ENCODE measurements at regions not wholly inside any gene's neighbourhood (a gene's known extent, or its start where the extent isn't known, plus 50 kb on each side); places are given as distances from the start of the nearest gene placed in this dataset.

GRCh38 chr17:53134548-53134947, 688.2 kb upstream of the KIF2B start:
- Histone ChIP-seq H3K27me3 (ENCODE audit: control insufficient read depth in 1 of 2, insufficient read depth in 1 of 2, low read length in 2 of 2) (no peaks in the 10 kb centered on the region), H2AK5ac (ENCODE audit: low read length, severe bottlenecking) (no peak overlapping the region), H4K91ac (ENCODE audit: low read length) (no peak overlapping the region), H3K27ac (ENCODE audit: low read length, poor library complexity, severe bottlenecking) (no peak overlapping the region), H3K4me3 (ENCODE audit: insufficient read depth in 1 of 2, low read depth in 1 of 2, low read length in 2 of 2) (no peak overlapping the region), H3K36me3 (ENCODE audit: control insufficient read depth in 1 of 2, insufficient read depth in 2 of 2, low read depth in 1 of 2, low read length in 2 of 2) (no peaks in the 10 kb centered on the region), H3K18ac (ENCODE audit: low read depth in 1 of 2, low read length in 2 of 2) (no peak overlapping the region), H3K14ac (ENCODE audit: low read length in 2 of 2) (no peak overlapping the region), H4K8ac (ENCODE audit: low read length) (no peak overlapping the region), H3K4me2 (ENCODE audit: low read length, poor library complexity, severe bottlenecking) (no peak overlapping the region), H3K4me1 (ENCODE audit: control insufficient read depth, insufficient read depth, low read depth, low read length) (no peaks in the 10 kb centered on the region), H3K9me3 (ENCODE audit: control insufficient read depth, low read length) (no peaks in the 10 kb centered on the region), H2BK120ac (ENCODE audit: low read depth, low read length) (no peak overlapping the region), H2BK5ac (ENCODE audit: low read depth, low read length, poor library complexity, severe bottlenecking) (no peak overlapping the region), H2AFZ (ENCODE audit: low read depth, low read length) (no peak overlapping the region), H3K23ac (ENCODE audit: low read length in 2 of 2) (no peak overlapping the region), H3K4ac (ENCODE audit: low read depth in 1 of 2, low read length in 2 of 2) (no peak overlapping the region), H2BK12ac (ENCODE audit: low read length in 2 of 2) (no peak overlapping the region), H3K79me1 (replicated peaks; ENCODE audit: low read length, poor library complexity, severe bottlenecking) (no peaks in the 10 kb centered on the region), H2BK15ac (ENCODE audit: low read depth, poor library complexity, severe bottlenecking) (no peak overlapping the region), H3K9ac (ENCODE audit: low read length) (no peak overlapping the region)
- DNase-seq = no peak
- 71% methylated on average over 5 of the region's 5 CpGs for WGBS

GRCh38 chr17:53133876-53134275, 688.9 kb upstream of the KIF2B start:
- no peak overlapping the region for H4K8ac ChIP-seq (ENCODE audit: low read length)
- no peak overlapping the region for H3K23ac ChIP-seq (ENCODE audit: low read length in 2 of 2)
- H3K4me3 ChIP-seq (ENCODE audit: insufficient read depth in 1 of 2, low read depth in 1 of 2, low read length in 2 of 2) = no peak overlapping the region
- no peak overlapping the region for H4K91ac ChIP-seq (ENCODE audit: low read length)
- no peak overlapping the region for H2BK15ac ChIP-seq (ENCODE audit: low read depth, poor library complexity, severe bottlenecking)
- no peak overlapping the region for H3K27ac ChIP-seq (ENCODE audit: low read length, poor library complexity, severe bottlenecking)
- H3K79me1 ChIP-seq (replicated peaks; ENCODE audit: low read length, poor library complexity, severe bottlenecking) = no peaks in the 10 kb centered on the region
- H3K4me2 ChIP-seq (ENCODE audit: low read length, poor library complexity, severe bottlenecking) = no peak overlapping the region
- no peak overlapping the region for H3K4ac ChIP-seq (ENCODE audit: low read depth in 1 of 2, low read length in 2 of 2)
- DNase-seq = no peak
- H2BK12ac ChIP-seq (ENCODE audit: low read length in 2 of 2) = no peak overlapping the region
- H3K27me3 ChIP-seq (ENCODE audit: control insufficient read depth in 1 of 2, insufficient read depth in 1 of 2, low read length in 2 of 2) = no peaks in the 10 kb centered on the region
- H2BK120ac ChIP-seq (ENCODE audit: low read depth, low read length) = no peak overlapping the region
- 65% methylated on average over 4 of the region's 5 CpGs for WGBS
- H3K14ac ChIP-seq (ENCODE audit: low read length in 2 of 2) = no peak overlapping the region
- no peak overlapping the region for H3K18ac ChIP-seq (ENCODE audit: low read depth in 1 of 2, low read length in 2 of 2)
- no peak overlapping the region for H3K9ac ChIP-seq (ENCODE audit: low read length)
- no peak overlapping the region for H2AK5ac ChIP-seq (ENCODE audit: low read length, severe bottlenecking)
- H3K36me3 ChIP-seq (ENCODE audit: control insufficient read depth in 1 of 2, insufficient read depth in 2 of 2, low read depth in 1 of 2, low read length in 2 of 2) = no peaks in the 10 kb centered on the region
- H3K9me3 ChIP-seq (ENCODE audit: control insufficient read depth, low read length) = no peaks in the 10 kb centered on the region
- no peaks in the 10 kb centered on the region for H3K4me1 ChIP-seq (ENCODE audit: control insufficient read depth, insufficient read depth, low read depth, low read length)
- H2BK5ac ChIP-seq (ENCODE audit: low read depth, low read length, poor library complexity, severe bottlenecking) = no peak overlapping the region
- H2AFZ ChIP-seq (ENCODE audit: low read depth, low read length) = no peak overlapping the region

- Histone ChIP-seq H2BK15ac (ENCODE audit: low read depth, poor library complexity, severe bottlenecking) (no peak overlapping the region), H3K14ac (ENCODE audit: low read length in 2 of 2) (no peak overlapping the region), H3K18ac (ENCODE audit: low read depth in 1 of 2, low read length in 2 of 2) (no peak overlapping the region), H3K4me1 (ENCODE audit: control insufficient read depth, insufficient read depth, low read depth, low read length) (no peaks in the 10 kb centered on the region), H3K27ac (ENCODE audit: low read length, poor library complexity, severe bottlenecking) (no peak overlapping the region), H3K4me2 (ENCODE audit: low read length, poor library complexity, severe bottlenecking) (no peak overlapping the region), H4K8ac (ENCODE audit: low read length) (no peak overlapping the region), H3K36me3 (ENCODE audit: control insufficient read depth in 1 of 2, insufficient read depth in 2 of 2, low read depth in 1 of 2, low read length in 2 of 2) (no peaks in the 10 kb centered on the region), H3K4me3 (ENCODE audit: insufficient read depth in 1 of 2, low read depth in 1 of 2, low read length in 2 of 2) (no peak overlapping the region), H2BK12ac (ENCODE audit: low read length in 2 of 2) (no peak overlapping the region), H3K9me3 (ENCODE audit: control insufficient read depth, low read length) (no peaks in the 10 kb centered on the region), H3K4ac (ENCODE audit: low read depth in 1 of 2, low read length in 2 of 2) (no peak overlapping the region), H3K23ac (ENCODE audit: low read length in 2 of 2) (no peak overlapping the region), H2AFZ (ENCODE audit: low read depth, low read length) (no peak overlapping the region), H2AK5ac (ENCODE audit: low read length, severe bottlenecking) (no peak overlapping the region), H2BK5ac (ENCODE audit: low read depth, low read length, poor library complexity, severe bottlenecking) (no peak overlapping the region), H3K9ac (ENCODE audit: low read length) (no peak overlapping the region), H3K79me1 (replicated peaks; ENCODE audit: low read length, poor library complexity, severe bottlenecking) (no peaks in the 10 kb centered on the region), H2BK120ac (ENCODE audit: low read depth, low read length) (no peak overlapping the region), H3K27me3 (ENCODE audit: control insufficient read depth in 1 of 2, insufficient read depth in 1 of 2, low read length in 2 of 2) (no peaks in the 10 kb centered on the region), H4K91ac (ENCODE audit: low read length) (no peak overlapping the region)
- DNase-seq = no peak
- 100% methylated on average over 1 of the region's 2 CpGs for WGBS
Observed at GRCh38 chr17:53129863-53130262, 692.9 kb upstream of the KIF2B start.

- Histone ChIP-seq H2BK120ac (ENCODE audit: low read depth, low read length) (no peak overlapping the region), H3K4me2 (ENCODE audit: low read length, poor library complexity, severe bottlenecking) (no peak overlapping the region), H2AFZ (ENCODE audit: low read depth, low read length) (no peak overlapping the region), H3K27ac (ENCODE audit: low read length, poor library complexity, severe bottlenecking) (no peak overlapping the region), H2BK5ac (ENCODE audit: low read depth, low read length, poor library complexity, severe bottlenecking) (no peak overlapping the region), H3K4me3 (ENCODE audit: insufficient read depth in 1 of 2, low read depth in 1 of 2, low read length in 2 of 2) (no peak overlapping the region), H3K23ac (ENCODE audit: low read length in 2 of 2) (no peak overlapping the region), H3K14ac (ENCODE audit: low read length in 2 of 2) (no peak overlapping the region), H4K8ac (ENCODE audit: low read length) (no peak overlapping the region), H3K4me1 (ENCODE audit: control insufficient read depth, insufficient read depth, low read depth, low read length) (no peaks in the 10 kb centered on the region), H2AK5ac (ENCODE audit: low read length, severe bottlenecking) (no peak overlapping the region), H3K9ac (ENCODE audit: low read length) (no peak overlapping the region), H3K18ac (ENCODE audit: low read depth in 1 of 2, low read length in 2 of 2) (no peak overlapping the region), H3K27me3 (ENCODE audit: control insufficient read depth in 1 of 2, insufficient read depth in 1 of 2, low read length in 2 of 2) (no peaks in the 10 kb centered on the region), H3K4ac (ENCODE audit: low read depth in 1 of 2, low read length in 2 of 2) (no peak overlapping the region), H4K91ac (ENCODE audit: low read length) (no peak overlapping the region), H2BK15ac (ENCODE audit: low read depth, poor library complexity, severe bottlenecking) (no peak overlapping the region), H3K9me3 (ENCODE audit: control insufficient read depth, low read length) (no peaks in the 10 kb centered on the region), H3K36me3 (ENCODE audit: control insufficient read depth in 1 of 2, insufficient read depth in 2 of 2, low read depth in 1 of 2, low read length in 2 of 2) (no peaks in the 10 kb centered on the region), H2BK12ac (ENCODE audit: low read length in 2 of 2) (no peak overlapping the region), H3K79me1 (replicated peaks; ENCODE audit: low read length, poor library complexity, severe bottlenecking) (no peaks in the 10 kb centered on the region)
- 60% methylated on average over 1 of the region's 3 CpGs for WGBS
- no peak for DNase-seq
Observed at GRCh38 chr17:53127331-53127730, 695.4 kb upstream of the KIF2B start.

All from mesenchymal stem cell (in vitro differentiated cells and primary cell).